ENCODE measurements at regions not wholly inside any gene's neighbourhood (a gene's known extent, or its start where the extent isn't known, plus 50 kb on each side); places are given as distances from the start of the nearest gene placed in this dataset.

GRCh38 chr2:134195341-134195740 is 58.5 kb upstream of the MGAT5 start:
- TF ChIP-seq CTCF (IDR thresholded peaks at IDR 0.05), result no peak
- TF ChIP-seq POLR2A (IDR thresholded peaks at IDR 0.05; ENCODE audit: low read depth), result no peak
- no peak for TF ChIP-seq POLR2AphosphoS5 (IDR thresholded peaks at IDR 0.05)

Measured in esophagus muscularis mucosa (tissue), 3 donors.